ENCODE measurements at regions not wholly inside any gene's neighbourhood (a gene's known extent, or its start where the extent isn't known, plus 50 kb on each side); places are given as distances from the start of the nearest gene placed in this dataset.
"Not testable (repeated sequence)": the region's sequence is repeated elsewhere in the genome, so short reads cannot be mapped to it uniquely, and the experiment has no call there.

GRCh38 chr1:219741011-219741970, 128.4 kb upstream of the ZC3H11B start:
- Mint-ChIP-seq H3K4me1 (no peaks in the 10 kb centered on the region), H3K4me3 (no peak overlapping the region), H3K36me3 (no peaks in the 10 kb centered on the region), H3K9me3 (peaks cover 3% of the 10 kb centered on the region), H3K27ac (no peak overlapping the region), H3K27me3 (no peaks in the 10 kb centered on the region)
- ATAC-seq = no peak

GRCh38 chr1:219733511-219734174, 120.7 kb upstream of the ZC3H11B start:
- ATAC-seq = no peak
- Mint-ChIP-seq H3K27ac (no peak overlapping the region), H3K9me3 (peaks cover 6% of the 10 kb centered on the region), H3K4me1 (no peaks in the 10 kb centered on the region), H3K27me3 (peaks cover 9% of the 10 kb centered on the region), H3K4me3 (no peak overlapping the region), H3K36me3 (no peaks in the 10 kb centered on the region)

GRCh38 chr1:219732814-219733491, 120.0 kb upstream of the ZC3H11B start:
- no peak overlapping the region for H3K4me3 Mint-ChIP-seq
- peaks cover 9% of the 10 kb centered on the region for H3K27me3 Mint-ChIP-seq
- ATAC-seq = no peak
- H3K36me3 Mint-ChIP-seq = no peaks in the 10 kb centered on the region
- peaks cover 8% of the 10 kb centered on the region for H3K9me3 Mint-ChIP-seq
- H3K4me1 Mint-ChIP-seq = no peaks in the 10 kb centered on the region
- H3K27ac Mint-ChIP-seq = no peak overlapping the region

- H3K9me3 Mint-ChIP-seq = peaks cover 11% of the 10 kb centered on the region
Observed at GRCh38 chr1:219731771-219732170, 118.9 kb upstream of the ZC3H11B start.

GRCh38 chr1:219726480-219727272, 113.8 kb upstream of the ZC3H11B start:
- Mint-ChIP-seq H3K4me3 (no peak overlapping the region), H3K36me3 (no peaks in the 10 kb centered on the region), H3K9me3 (peaks cover 24% of the 10 kb centered on the region), H3K27ac (no peak overlapping the region), H3K27me3 (no peaks in the 10 kb centered on the region), H3K4me1 (no peaks in the 10 kb centered on the region)
- ATAC-seq = no peak

More at GRCh38 chr1:219731771-219732170, 118.9 kb upstream of the ZC3H11B start:
- H3K4me1 Mint-ChIP-seq = no peaks in the 10 kb centered on the region
- H3K27ac Mint-ChIP-seq = no peak overlapping the region
- H3K27me3 Mint-ChIP-seq = peaks cover 9% of the 10 kb centered on the region
- H3K4me3 Mint-ChIP-seq = no peak overlapping the region
- H3K36me3 Mint-ChIP-seq = no peaks in the 10 kb centered on the region
- ATAC-seq = no peak

GRCh38 chr1:219724440-219724839, 111.5 kb upstream of the ZC3H11B start:
- no peak for ATAC-seq
- no peaks in the 10 kb centered on the region for H3K27me3 Mint-ChIP-seq

GRCh38 chr1:219717536-219717935, 104.6 kb upstream of the ZC3H11B start:
- H3K27me3 Mint-ChIP-seq = no peaks in the 10 kb centered on the region
- no peak for ATAC-seq
- H3K4me1 Mint-ChIP-seq = no peaks in the 10 kb centered on the region

More at GRCh38 chr1:219724440-219724839, 111.5 kb upstream of the ZC3H11B start:
- no peak overlapping the region for H3K27ac Mint-ChIP-seq
- H3K4me1 Mint-ChIP-seq = no peaks in the 10 kb centered on the region
- H3K9me3 Mint-ChIP-seq = peaks cover 24% of the 10 kb centered on the region
- H3K4me3 Mint-ChIP-seq = no peak overlapping the region
- H3K36me3 Mint-ChIP-seq = no peaks in the 10 kb centered on the region

GRCh38 chr1:219716611-219717114, 103.8 kb upstream of the ZC3H11B start:
- no peak overlapping the region for H3K27ac Mint-ChIP-seq
- no peaks in the 10 kb centered on the region for H3K9me3 Mint-ChIP-seq
- no peaks in the 10 kb centered on the region for H3K27me3 Mint-ChIP-seq
- no peak overlapping the region for H3K4me3 Mint-ChIP-seq
- no peaks in the 10 kb centered on the region for H3K36me3 Mint-ChIP-seq
- no peak for ATAC-seq
- H3K4me1 Mint-ChIP-seq = no peaks in the 10 kb centered on the region

More at GRCh38 chr1:219717536-219717935, 104.6 kb upstream of the ZC3H11B start:
- Mint-ChIP-seq H3K27ac (no peak overlapping the region), H3K4me3 (no peak overlapping the region), H3K36me3 (no peaks in the 10 kb centered on the region), H3K9me3 (no peaks in the 10 kb centered on the region)

- Mint-ChIP-seq H3K9me3 (no peaks in the 10 kb centered on the region), H3K4me3 (no peak overlapping the region), H3K27ac (no peak overlapping the region), H3K36me3 (no peaks in the 10 kb centered on the region), H3K4me1 (no peaks in the 10 kb centered on the region), H3K27me3 (peaks cover 9% of the 10 kb centered on the region)
- ATAC-seq = no peak
Observed at GRCh38 chr1:219713981-219714381, 101.1 kb upstream of the ZC3H11B start.

GRCh38 chr1:219712506-219712905, 99.6 kb upstream of the ZC3H11B start:
- Mint-ChIP-seq H3K27me3 (peaks cover 9% of the 10 kb centered on the region), H3K27ac (no peak overlapping the region), H3K36me3 (no peaks in the 10 kb centered on the region), H3K4me3 (no peak overlapping the region), H3K9me3 (peaks cover 2% of the 10 kb centered on the region), H3K4me1 (no peaks in the 10 kb centered on the region)
- ATAC-seq = no peak

GRCh38 chr1:219710529-219711194, 97.8 kb upstream of the ZC3H11B start:
- H3K9me3 Mint-ChIP-seq = peaks cover 5% of the 10 kb centered on the region
- H3K4me1 Mint-ChIP-seq = no peaks in the 10 kb centered on the region
- no peak overlapping the region for H3K27ac Mint-ChIP-seq
- peaks cover 9% of the 10 kb centered on the region for H3K27me3 Mint-ChIP-seq
- no peaks in the 10 kb centered on the region for H3K36me3 Mint-ChIP-seq
- no peak overlapping the region for H3K4me3 Mint-ChIP-seq
- no peak for ATAC-seq

GRCh38 chr1:219708919-219709543, 96.1 kb upstream of the ZC3H11B start:
- Mint-ChIP-seq H3K4me3 (no peak overlapping the region), H3K36me3 (no peaks in the 10 kb centered on the region), H3K27ac (no peak overlapping the region), H3K27me3 (peaks cover 9% of the 10 kb centered on the region), H3K4me1 (no peaks in the 10 kb centered on the region), H3K9me3 (peaks cover 5% of the 10 kb centered on the region)
- ATAC-seq = no peak

- H3K9me3 Mint-ChIP-seq, H3K27me3 Mint-ChIP-seq, H3K27ac Mint-ChIP-seq, H3K4me1 Mint-ChIP-seq, H3K4me3 Mint-ChIP-seq, ATAC-seq, H3K36me3 Mint-ChIP-seq: not testable (repeated sequence)
Observed at GRCh38 chr1:219707885-219708284, 95.0 kb upstream of the ZC3H11B start.

- not testable (repeated sequence) for H3K36me3 Mint-ChIP-seq, H3K27ac Mint-ChIP-seq
Observed at GRCh38 chr1:219704331-219704730, 91.4 kb upstream of the ZC3H11B start.

More at GRCh38 chr1:219704331-219704730, 91.4 kb upstream of the ZC3H11B start:
- H3K4me3 Mint-ChIP-seq, H3K4me1 Mint-ChIP-seq, ATAC-seq, H3K9me3 Mint-ChIP-seq, H3K27me3 Mint-ChIP-seq: not testable (repeated sequence)
